GM21825 (cell line): ENCODE measurements at regions not wholly inside any gene's neighbourhood (a gene's known extent, or its start where the extent isn't known, plus 50 kb on each side); places are given as distances from the start of the nearest gene placed in this dataset.

ENCODE experiments used
- ATAC-seq: cut with Tn5 transposase; IDR thresholded peaks from one replicate; pipeline ENCODE4 v1.9.1; 2021; ENCODE audit warnings: mild to moderate bottlenecking, moderate library complexity; ENCODE audit not compliant: unreplicated experiment

DNA sequence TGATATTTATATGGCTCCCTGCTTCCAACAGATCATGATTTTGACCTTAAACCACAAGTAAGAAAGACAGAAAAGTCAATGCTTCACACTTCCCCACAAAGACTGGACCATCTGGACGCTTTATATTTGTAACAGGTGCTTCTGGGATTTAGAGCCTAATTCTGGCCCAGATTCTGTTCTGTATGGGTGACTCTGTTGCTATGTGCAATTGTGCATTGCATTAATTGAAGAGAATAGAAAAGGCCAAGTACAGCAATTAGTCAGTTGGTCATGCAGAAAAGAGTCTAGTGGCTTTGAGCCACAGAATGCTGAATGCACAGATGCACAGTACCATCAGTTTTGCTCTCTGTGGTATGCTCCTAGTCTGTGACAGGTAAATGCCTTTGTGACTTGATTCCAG is 657.4 kb upstream of the ATXN8OS start:
- ATAC-seq = no peak

DNA sequence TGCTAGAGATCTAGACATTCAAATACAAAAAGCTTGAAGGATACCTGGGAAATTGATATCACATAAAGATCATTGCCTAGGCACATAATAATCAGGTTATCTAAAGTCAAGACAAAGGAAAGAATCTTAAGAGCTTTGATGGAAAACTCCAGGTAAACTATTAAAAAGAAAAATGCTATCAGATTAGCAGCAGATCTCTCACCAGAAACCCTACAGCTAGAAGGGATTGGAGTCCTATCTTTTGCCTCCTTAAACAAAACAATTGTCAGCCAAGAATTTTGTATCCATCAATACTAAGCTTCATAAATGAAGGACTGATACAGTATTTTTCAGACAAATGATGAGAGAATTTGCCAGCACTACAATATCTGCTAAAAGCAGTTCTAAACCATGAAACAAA is 682.4 kb upstream of the ATXN8OS start:
- no peak for ATAC-seq

DNA sequence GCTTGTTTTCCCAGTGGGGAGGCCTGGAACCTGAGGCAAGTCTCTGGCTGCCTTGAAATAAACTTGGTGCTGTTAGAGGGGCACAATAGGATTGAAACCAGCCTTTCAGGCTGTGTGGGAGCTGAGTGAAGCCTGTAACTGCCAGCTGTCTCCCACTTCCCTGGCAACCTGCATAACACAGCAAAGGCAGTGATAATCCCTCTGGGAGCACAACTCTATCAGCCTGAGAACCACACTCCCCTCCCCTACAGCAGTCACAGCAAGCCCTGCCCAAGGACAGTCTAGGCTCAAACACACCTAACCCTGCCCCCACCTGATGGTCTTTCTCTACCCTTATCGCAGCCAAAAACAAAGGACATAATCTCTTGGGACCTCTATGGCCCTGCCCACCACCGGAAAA is 683.8 kb upstream of the ATXN8OS start:
- ATAC-seq = no peak

DNA sequence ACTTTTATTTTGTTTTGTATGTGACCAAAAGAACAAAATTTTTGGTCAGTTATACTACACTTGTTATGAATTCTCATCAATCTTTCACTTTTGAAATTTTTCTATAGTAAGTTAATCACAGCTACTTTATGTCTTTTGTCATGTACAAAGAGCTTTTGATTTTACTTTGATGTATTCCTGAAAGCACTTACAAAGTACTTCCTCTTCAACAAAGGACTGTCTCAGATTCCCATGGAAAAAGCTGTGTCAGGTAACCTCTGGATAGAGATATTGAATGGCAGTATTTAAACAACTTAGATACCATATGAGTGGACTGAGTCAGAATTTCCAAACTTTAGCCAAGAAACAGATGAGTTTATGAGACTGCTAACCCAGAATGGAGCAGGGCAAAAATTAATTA is 689.3 kb upstream of the ATXN8OS start:
- no peak for ATAC-seq

DNA sequence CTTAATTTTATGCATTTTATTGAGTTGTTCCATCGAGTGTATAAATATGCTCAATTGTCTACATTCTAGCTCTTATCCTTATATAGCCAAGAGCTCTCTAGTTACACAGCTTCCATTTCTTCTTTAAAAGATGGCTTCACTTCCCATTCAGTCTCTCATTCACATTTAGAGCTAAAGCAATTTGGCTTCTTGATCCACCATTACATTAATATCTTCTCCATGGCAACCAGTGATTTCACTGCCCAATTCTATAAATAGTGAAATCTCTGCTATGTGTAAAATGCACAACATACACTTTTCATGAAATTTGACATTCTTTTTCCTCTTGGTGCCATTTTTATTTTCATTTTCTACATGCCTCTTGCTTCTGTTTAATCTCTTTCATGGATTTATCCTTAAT is 696.9 kb upstream of the ATXN8OS start:
- no peak for ATAC-seq

DNA sequence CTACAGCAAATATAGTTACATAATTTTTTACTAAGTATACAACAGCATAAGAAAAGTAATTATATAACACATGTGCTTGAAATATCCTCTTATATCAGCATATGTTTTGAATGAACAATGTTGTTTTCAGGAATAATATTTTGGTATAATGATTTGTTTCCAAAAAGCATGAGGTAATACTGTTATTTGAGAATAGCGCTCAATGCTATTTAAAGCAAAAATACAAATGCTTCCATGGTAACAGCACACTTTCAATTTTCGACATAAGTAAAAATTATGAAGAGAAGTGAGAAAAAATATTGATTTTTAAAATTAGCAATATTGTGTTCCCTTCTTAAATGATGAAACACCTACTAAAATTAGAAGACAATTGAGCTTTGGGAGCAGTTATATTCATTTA is 715.9 kb upstream of the ATXN8OS start:
- no peak for ATAC-seq

DNA sequence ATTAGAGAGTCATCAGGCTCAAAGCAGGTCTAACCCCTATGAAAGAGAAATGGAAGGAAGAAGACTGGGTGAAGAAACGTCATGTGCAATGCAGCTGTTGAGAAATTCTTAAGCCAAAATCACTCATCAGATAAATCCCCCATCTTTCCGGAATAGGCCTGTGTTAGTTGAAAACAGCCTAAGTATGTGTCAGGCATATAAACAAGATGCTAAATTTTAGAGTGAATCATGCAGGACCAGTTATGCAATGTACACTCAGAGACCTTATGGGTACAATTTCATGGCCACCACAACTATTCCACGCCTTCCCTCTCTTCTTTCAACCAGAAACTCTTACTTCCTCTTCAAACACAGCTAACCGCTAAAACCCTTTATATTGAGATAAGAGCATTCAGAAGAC is 717.7 kb upstream of the ATXN8OS start:
- ATAC-seq = no peak

DNA sequence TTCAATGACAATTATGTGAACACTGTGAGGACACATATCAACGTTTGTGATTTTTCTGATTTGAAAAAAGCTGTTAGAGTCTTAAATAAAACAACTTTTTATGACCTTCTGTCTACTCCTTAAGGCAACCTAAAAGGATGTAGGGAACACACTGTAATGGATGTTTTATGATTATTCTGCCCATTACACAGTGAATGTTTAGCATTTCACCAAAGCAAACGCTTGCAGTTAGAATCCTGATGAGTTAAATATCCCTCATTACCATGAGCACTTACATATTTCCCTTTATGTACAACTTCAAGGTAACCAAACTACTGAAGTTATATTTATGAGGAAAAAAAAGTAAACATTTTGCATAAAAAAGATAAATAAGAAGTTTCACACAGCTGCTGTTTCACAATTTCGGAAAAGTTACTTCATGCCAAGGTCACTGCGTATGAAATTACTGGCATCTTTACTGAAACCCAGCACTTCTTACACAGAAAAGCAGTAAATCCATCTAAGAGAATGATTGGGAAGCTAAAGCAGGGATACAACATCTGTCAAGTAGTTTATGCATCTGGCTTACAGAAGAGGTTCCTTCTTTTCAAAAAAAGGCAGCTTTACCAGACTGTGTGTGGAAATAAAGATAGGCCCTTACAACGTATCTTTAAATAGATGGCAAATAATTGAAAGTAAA is 733.7 kb upstream of the ATXN8OS start:
- ATAC-seq = no peak

DNA sequence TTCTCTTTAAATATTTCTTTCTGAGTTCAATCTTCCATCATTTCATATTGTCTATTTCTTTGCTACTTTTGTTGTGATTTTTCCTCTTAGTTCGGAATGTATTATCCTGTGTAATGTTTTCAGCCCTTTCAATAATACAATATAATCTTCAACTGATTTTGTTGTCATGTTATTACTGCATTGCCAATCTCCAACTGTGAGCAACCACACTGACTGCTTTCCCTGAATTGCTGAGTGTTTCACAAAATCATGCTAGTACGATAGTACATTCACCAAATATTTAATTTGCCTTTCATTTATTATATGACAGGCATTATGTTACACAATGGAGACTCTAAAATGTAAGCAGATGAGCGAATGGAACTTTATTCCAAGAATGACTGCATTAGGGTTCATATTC is 744.3 kb upstream of the ATXN8OS start:
- no peak for ATAC-seq

DNA sequence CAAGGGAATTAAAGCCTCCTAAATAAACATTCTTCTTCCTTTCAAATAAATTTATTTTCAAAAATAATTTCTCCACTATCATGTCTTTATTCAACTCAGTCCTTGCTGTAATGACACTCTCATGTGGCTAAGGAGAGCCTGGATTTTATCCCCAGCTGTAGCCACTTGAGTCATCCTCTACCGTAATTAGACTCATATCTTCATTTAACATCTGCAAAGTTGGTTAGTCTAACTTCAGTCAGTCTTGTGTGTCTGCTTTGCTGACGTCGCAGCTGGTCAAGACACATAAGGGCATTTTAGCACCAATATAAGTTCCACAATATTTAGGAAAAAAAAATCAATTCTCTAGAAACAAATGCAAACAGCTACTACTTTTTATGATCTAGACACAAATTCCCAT is 776.4 kb upstream of the ATXN8OS start:
- no peak for ATAC-seq

DNA sequence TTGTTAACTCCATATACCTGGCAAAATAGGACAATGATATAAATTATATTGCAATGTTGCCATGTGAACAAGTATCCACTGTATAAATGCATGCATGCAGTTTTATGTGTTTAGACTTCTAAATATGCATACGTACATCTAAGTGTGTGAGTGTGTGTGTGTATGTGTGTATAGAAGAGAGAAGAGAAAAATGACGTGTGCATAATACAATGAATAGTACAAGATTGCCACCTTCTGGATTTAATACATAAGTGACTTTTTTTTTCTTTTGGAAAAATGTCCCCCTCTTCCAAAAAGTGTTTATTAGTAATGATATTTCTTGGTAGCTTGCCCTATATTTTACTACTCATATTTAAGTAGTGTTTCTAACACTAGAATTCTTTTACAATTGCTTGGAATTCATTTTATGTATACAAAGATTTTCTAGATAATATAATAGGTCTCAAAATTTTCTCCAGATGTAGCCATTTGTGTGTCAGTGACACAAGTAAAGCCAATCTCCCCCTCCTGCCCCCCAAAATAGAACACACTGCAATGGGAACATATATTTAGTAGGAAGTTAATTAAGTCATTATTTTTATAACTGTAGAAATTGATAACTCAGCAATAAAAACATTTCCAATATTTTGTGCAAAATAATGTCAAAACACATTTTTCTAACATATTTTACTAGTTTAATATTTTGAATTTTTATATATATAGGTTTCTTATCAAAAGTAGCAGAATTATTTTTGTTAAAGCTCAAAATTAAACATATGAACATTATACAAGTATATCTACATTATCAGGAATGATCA is 783.3 kb upstream of the ATXN8OS start:
- ATAC-seq = no peak

DNA sequence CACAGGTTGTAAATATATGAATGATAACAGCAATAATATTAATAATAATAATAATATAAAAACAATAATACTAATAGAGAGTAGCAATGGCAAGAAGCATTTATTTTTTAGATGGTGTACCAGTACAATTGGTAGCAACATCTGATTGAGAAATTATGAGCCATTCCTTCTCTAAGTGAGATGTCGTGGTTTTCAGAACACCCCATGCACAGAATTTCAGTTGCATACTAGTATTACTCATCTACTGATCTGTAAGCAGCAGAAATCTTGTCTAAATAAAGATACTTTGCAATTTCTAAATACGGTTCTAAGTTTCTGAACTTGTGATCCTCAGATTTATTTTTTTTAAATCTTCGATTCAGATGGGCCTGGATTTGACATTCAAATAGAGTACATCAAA is 788.0 kb upstream of the ATXN8OS start:
- ATAC-seq = no peak

DNA sequence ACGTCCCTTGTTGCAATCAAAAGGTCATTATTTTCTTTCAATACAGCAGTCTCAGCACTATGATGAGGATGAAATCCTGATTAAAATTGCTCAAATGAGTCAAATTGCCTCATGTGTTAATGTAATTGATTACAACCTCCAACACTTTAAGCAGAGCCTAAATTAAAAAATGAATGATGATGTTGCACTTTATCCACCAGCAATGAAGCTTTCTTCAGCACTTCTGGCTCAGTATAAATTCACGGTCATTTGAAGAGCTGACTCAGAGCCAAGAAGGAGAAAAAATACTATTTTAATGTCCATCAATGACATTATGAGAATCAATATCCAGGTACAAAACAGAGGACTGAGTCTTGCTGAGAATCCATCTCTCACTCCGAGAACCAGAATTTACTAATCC is 792.6 kb upstream of the ATXN8OS start:
- ATAC-seq = no peak

DNA sequence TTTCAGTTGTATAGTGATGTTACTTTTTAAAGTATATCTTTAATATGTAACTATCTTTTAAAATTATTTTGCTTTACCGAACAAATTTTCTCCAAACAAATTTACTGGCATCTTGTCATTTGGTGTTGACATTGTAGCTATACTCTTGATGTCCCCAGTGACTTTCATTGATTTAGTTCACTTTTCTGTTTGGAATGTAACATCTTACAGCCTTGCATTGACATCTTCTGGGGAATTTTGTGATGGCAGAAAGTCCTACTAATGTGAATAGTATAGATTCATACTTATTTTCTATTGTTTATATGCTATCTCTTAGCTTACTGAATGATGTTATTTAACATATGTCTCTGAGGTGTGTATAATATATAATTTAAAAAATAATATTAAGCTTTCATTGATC is 800.9 kb upstream of the ATXN8OS start:
- ATAC-seq = no peak

DNA sequence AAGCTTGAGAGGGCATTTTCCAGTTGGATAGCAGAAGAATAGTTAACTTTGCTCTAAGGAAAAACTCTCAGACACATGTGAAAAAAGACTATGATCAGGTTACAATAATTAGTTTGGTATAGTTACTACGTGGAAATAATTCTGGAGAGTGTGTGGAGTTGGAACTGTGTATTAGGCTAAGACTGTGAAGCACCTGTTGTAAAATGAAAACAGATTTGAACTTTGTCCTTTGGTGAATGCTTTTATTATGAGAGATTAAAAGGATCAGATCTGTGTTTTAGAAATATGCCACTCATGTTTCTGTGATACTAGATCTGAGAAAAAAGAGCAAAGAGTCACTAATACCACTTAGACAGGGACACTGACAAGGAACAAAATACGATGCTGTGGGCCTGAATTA is 807.5 kb upstream of the ATXN8OS start:
- no peak for ATAC-seq

DNA sequence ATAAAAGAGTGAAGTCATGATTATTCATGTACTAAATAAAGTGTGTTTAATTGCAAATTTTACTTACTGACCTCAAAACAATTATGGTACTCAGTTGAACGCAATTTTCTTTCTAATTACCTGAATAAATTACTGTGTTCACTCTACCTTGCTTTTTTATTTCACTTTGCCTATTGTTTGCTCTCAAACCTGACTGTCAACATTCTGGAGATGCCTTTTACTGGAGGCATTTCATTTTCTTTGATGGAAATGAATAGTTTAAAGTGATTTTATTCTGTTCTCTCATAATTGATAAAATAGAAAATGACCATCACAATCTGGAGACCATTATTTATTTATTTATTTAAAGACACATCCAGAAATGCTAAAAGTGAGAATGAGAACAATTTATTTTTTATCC is 811.5 kb upstream of the ATXN8OS start:
- ATAC-seq = no peak

DNA sequence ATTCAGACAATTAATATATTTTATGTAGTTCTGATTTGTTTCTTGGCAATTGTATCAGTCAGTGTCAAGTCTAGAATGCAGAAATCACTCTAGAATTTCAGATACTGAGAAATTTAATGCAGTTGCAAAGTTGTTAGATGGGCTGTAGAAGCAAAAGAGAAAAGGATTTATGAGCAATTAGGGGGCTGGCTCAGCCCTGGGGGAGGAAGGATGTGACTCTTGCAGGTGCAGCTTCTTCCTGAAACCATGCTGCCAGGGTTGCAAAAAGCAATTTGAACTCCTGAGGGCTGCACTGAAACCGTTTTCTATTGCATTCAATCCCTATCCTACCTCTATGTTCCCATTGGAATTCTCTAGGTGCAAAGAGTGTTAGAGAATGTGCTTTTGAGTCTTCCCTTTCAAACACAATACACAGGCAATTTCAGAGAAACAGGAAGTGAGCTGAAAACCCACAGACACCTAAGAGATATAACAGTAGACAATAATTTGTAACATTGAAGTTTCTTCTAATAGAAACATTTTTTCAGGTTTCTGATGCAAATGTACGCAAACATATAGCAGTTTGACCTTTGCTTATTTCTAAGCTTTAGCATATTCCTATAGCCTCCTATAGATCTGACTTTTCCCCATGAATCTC is 814.7 kb upstream of the ATXN8OS start:
- no peak for ATAC-seq

DNA sequence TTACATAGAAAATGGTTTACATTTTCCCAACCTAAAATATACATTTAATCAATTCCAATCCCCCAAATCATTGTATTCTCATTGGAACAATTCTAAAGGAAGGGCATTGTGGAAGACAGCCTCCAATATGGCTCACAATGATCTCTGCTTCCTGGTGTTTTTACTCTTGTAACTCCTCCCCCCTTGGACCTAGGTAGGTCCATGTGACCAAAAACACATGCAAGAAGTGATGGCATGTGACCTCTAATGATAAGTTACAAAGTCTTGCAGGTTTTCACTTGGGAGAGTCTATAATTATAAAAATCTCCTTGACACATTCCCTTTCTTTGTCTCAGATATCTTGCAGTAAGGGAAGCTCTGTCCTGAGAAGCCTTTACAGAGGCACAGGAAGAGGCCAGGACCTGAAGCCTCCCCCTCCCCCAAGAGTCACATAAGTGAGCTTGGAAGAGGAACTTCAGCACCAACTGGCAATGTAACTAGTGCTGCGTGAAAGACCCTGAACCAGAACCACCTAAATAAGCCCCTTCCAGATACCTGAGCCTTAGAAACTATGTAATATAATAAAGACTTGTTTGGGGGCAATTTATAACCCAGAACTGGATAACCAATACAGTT is 816.2 kb upstream of the ATXN8OS start:
- ATAC-seq = no peak

DNA sequence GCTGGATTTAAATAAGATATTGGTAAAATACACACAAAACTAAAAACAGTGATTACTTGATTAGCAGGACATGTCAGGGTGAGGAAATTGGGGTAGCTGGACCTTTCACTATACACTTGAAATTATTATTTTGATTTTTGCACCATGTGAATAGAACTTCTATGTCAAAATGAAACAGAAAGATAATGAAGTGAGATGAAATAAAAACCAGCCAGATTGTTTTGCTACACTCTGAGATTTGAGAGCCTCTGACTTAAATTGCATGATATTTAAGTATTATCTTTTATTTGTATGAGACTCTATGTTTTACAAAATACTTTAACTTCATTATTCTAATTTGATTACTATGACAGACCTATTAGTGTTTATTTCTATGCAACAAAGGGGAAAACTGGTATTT is 819.6 kb upstream of the ATXN8OS start:
- no peak for ATAC-seq

DNA sequence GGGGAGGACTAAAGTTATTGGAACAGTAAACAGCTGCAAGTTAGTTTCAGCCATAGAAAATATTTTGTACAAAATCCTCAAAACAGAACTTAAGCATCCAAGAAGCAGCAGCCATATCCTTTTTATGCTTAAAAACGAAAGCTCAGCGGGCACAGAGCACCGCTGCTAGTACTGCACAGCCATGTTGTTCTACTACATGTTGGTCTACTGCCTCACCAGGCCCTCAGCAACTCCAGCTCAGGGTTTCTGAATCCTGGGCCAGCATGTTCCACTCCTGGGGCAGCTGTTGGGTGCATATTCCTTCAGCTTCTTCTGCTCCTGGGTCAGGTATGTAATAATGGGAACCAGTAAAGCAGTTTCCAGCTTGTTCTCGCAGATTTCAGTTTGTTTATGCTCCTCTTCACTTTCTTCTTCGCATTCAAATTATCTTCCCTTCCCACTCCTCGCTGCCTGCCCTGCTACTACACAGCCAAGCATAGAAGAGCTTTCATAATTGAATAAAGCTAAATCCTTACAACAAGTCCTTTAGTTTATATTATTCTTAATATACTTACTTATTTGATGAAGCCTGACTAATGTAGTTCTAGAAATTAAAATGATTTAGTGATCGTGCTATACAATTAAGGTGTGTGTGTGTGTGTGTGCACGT is 820.5 kb upstream of the ATXN8OS start:
- ATAC-seq = no peak

DNA sequence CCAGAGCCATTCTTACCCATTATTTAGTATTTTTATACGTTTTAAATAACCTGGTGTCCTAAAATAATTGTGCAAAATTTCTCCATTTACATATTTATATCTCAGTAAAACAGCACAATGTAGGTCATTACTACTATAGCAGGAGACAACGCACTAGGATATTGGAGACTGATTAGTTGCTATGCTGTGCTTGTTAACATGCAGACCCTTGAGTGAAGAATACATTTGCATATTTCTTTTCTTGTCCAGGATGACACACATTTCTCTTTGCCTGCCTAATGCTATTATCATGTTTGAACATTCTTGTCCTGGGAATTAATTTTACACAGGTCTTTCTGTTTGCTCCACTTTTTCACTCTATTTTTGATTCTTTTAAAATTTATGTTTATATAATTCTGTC is 823.8 kb upstream of the ATXN8OS start:
- ATAC-seq = no peak
